HG02623 (cell line): ENCODE measurements at regions not wholly inside any gene's neighbourhood (a gene's known extent, or its start where the extent isn't known, plus 50 kb on each side); places are given as distances from the start of the nearest gene placed in this dataset.

Experiments
- ATAC-seq: cut with Tn5 transposase; IDR thresholded peaks from one replicate; pipeline ENCODE4 v1.9.1; 2021; ENCODE audit warnings: moderate library complexity; ENCODE audit not compliant: unreplicated experiment

DNA sequence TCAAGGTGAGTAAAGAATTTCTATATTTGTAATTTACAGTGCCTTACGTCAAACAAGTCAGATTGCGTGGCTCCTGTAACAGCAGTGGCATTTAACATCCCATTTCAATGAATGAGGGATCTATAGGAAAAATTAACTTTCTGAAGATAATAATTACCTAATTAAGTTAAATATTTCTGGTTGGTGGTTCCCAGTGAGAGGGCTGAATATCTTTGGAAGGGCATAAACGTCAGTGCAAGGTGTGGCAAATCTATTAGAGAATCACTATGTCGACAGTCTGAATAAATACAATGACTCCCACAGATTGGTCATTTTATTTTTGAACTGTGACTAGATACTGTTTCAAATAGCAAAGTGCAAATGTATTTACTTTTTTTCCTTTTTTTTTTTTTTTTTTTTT, 80.0 kb downstream of the S1PR1 start:
- no peak for ATAC-seq

DNA sequence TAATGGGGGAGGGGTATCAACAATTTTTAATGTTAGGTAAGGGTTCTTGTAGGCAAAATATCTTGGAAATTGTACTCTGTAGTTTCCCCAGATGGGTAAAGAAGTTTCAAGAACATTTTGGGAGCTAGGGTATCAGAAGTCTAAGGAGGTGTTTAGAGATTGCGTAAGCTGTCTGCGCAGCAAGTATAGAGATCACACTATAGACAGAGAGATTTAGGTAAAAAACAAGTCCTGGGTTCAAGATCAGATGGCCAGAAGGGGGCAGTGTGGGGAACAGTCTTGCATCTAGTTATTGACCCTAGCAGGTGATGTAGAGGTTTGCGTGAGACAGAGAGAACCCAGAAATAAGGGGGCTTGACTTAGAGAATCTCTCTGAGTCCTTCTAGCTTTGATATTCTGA, 80.8 kb downstream of the S1PR1 start:
- ATAC-seq: no peak

GRCh38 chr1:101323535-101323934, 86.7 kb downstream of the S1PR1 start:
- ATAC-seq: no peak

GRCh38 chr1:101325144-101325543, 88.3 kb downstream of the S1PR1 start:
- no peak for ATAC-seq

GRCh38 chr1:101330427-101331130, 93.8 kb downstream of the S1PR1 start:
- no peak for ATAC-seq

DNA sequence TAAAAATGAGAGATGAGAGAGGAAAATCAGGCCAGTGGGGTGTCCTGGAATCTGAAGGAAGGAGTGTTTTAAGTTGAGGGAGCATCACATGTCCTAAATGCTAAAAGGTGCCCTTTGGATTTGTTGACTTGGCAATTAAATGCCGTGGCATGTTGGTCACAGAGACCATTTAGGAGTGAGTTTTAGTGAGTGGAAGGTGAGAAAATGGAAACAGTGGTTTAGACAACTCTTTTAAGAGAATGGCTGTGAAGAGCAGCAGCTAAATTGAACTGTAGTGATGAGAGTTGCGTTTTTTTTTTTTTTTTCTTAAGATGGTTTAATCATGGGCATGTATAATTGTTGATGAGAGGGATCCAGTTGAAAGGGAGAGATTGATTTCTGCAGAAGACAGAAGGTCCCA, 95.0 kb downstream of the S1PR1 start:
- no peak for ATAC-seq

- no peak for ATAC-seq
Measured at GRCh38 chr1:101332633-101333032, 95.8 kb downstream of the S1PR1 start.

DNA sequence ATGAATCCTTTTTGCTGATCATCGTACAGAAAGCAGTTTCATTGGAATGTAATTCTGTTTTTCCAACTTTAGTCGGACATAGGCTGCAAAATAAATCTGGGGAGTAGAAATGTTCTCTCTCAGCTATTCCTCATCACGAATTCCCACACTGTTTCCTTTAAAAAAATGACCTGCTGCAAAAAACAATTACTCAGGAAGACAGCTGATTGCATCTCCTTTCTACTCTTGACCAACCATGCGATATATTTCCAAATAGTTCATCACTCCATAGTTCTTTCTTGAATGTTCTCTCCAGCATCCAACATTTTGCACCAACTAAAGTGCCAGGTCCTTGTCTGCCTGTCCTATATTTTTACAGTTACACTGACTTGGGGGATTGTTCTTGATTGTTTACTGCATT, 96.4 kb downstream of the S1PR1 start:
- no peak for ATAC-seq

GRCh38 chr1:101337968-101338367, 101.1 kb downstream of the S1PR1 start:
- no peak for ATAC-seq

DNA sequence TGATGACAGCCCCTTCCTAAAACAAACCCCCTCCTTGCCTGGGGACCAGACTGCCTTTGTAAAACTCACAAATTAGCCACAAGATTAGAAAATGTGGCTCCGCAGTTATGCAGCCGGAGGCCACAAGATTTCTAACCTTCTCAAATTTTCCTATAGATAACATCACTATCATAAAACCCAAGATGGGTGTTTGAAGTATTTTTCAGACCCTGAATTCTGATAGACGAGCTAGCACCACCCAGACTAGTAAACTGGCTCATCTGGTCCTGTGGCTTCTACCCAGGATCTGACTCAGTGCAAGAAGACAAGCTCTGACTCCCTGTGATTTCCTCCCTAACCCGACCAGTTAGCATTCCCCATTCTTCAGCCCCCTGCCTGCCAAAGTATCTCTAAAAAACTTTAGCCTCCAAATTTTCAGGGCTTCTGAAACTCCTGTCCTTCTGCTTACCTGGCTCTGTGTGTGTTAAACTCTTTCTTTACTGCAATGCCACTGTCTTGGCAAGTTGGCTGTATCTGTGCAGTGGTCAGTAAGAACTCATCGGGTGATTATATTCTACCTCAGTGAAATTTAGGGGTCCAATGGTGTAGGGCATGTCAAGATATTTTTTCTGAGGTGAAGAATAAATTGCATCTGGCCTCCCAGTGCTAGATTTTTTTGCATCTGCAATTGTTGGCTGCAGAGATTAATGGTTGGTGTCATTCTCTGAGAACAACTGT, 102.1 kb downstream of the S1PR1 start:
- ATAC-seq: no peak

- no peak for ATAC-seq
Measured at GRCh38 chr1:101344745-101345144, 107.9 kb downstream of the S1PR1 start.

DNA sequence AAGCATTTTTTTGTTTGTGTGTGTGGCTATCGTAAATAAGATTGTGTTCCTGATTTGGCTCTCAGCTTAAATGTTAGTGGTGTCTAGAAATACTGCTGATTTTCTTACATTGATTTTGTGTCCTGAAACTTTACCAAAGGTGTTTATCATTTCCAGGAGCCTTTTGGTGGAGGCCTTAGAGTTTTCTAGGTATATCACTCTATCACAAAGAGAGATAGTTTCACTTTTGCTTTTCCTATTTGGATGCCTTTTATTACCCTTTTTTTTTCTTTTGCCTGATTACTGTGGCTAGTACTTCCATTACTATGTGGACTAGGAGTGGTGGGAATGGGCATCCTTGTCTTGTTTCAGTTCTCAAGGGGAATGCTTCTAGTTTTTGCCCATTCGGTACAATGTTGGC, 109.6 kb downstream of the S1PR1 start:
- no peak for ATAC-seq

DNA sequence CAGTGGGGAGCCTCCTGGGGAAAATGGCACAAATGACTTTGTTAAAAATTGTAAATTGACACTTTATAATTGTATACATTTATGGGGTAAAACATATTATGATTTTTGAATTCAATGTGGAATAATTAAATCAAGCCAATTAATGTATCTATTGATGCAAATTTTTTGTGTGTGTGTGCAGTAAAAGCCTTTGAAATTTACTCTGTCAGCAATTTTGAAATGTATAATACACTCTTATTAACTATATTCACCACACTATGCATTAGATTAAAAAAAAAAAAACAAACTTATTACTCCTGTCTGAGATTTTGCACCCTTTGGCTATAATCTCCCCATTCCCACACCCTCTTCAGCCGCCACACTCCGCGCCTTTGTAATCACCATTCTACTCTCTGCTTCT, 119.2 kb downstream of the S1PR1 start:
- ATAC-seq: no peak

DNA sequence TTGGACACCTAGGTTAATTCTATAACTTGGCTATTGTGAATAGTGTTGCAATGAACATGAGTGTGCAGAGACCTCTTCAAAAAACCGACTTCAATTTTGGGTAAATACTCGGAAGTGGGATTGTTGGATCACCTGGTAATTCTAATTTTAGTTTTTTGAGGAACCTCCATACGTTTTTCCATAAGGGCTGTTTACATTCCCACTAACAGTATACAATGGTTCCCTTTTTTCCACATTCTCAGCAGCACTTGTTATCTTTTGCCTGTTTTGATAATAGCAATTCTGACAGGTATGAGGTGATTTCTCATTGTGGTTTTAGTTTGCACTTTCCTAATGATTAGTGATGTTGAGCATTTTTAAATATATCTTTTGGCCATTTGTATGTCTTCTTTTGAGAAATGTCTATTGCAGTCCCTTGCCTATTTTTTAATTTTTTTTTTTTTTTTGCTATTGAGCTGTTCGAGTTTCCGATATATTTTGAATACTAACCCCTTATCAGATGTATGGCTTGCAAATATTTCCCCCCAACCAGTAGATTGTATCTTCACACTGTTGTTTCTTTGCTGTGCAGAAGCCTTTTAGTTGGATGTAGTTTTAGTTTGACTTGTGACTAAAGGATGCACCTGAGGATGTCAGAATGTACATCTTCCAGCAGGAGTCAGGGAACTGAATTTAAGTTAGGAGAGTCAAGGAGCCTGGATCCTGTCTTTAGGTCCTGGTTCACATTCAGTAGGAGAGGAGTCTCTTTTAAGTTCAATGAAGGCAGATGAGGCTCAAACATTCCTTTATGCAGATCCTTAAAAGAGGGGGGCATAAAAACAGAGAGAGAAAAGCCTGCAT, 120.0 kb downstream of the S1PR1 start:
- ATAC-seq: no peak

- peak; percentile 95 for ATAC-seq
Measured at GRCh38 chr1:101357444-101357986, 120.7 kb downstream of the S1PR1 start.

DNA sequence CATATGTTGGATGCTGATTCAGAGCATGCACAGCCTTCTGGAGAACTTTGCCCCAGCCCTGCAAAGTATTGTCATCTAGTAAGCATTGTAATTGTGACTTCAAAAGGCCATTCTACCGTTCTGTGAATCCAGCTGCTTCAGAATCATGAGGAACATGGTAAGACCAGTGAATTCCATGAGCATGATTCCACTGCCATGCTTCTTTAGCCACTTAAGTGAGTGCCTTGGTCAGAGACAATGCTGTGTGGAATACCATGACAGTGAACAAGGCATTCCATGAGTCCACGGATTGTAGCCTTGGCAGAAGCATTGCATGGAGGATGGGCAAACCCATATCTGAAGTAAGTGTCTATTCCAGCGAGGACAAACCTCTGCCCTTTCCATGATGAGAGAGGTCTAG, 123.7 kb downstream of the S1PR1 start:
- no peak for ATAC-seq

DNA sequence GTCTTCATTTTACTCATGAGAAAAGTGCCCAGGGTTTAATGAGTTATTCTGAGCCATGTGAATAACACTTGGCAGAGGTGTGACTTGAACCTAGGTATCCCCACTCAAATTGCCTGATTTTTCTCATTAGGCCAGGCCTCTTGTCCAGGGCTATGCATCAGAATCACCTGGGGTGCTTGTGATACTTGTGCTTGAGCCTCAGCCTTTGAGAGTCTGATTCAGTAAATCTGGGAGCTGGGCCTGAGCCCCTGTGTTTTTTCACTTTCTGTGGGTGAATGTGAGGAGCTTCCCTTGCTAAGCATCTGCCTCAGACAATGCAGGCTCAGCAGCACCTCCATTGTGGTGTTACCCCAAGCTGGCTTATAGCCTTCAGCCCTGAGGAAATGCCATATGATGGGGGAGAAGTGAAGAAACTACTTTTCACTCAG, 127.1 kb downstream of the S1PR1 start:
- peak; percentile 24 for ATAC-seq

DNA sequence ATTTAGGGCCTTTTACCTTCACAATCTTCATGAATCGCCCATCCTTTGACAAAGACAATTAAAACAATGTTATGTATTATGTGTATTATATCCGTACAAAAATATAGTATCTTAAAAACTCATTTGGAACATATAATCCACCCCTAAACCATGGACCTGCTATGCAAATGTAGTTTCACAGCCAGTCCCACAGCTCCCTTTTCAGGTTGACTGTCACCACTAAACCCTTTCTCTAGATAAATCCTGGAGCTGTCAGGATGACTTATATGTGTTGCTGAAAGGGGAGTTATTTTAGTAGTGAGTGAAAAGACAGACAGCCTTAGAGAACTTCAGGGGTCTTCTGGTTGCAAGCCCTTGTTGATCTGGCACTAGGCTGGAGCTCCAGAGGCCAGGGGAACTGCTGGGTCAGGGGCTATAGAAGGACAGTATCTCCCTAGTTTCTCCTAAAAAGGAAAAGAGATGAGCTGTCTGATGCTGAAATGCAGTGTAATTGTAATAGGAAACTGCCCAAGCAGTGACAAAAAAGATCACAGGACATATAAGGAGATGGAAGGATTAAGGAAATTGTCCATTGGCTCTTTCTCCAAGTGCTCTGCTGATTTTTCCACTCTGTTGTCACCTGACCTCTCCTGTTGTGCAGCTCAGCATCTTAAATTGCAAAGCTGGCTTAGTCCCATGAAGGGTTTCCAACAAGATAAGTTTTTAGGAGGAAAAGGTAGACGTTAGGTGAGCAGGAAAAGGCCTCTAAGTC, 127.7 kb downstream of the S1PR1 start:
- peak; percentile 39 for ATAC-seq

- ATAC-seq: no peak
Measured at GRCh38 chr1:101365186-101365585, 128.4 kb downstream of the S1PR1 start.

- ATAC-seq: no peak
Measured at GRCh38 chr1:101365878-101366277, 129.1 kb downstream of the S1PR1 start.
